ENCODE measurements at regions not wholly inside any gene's neighbourhood (a gene's known extent, or its start where the extent isn't known, plus 50 kb on each side); places are given as distances from the start of the nearest gene placed in this dataset.

GRCh38 chr6:140921366-140922226 is 1211.1 kb upstream of the GJE1 start:
- Mint-ChIP-seq H3K9me3 (no peaks in the 10 kb centered on the region), H3K4me3 (no peak overlapping the region), H3K27me3 (peaks cover 0 to 1% of the 10 kb centered on the region in 2 donors), H3K36me3 (no peaks in the 10 kb centered on the region), H3K27ac (no peak overlapping the region), H3K4me1 (no peaks in the 10 kb centered on the region)
- ChIA-PET CTCF (interaction anchor here in 1 of 2 donors (1.1 kb wide), 1 partner anchor 1552 kb away, joined by 4 read pairs; no protein-coding TSS in a partner anchor), POLR2A (no interaction called here)
- no peaks in the 10 kb centered on the region for H3K4me1 ChIP-seq (ENCODE audit: control insufficient read depth in 1 of 2, extremely low read depth in 1 of 2, insufficient read depth in 2 of 2, low read length in 2 of 2)
- peak in 1 of 4 experiments; percentile 19 for ATAC-seq (replicated peaks in 1 of 4)
- no peaks in the 10 kb centered on the region for H3K27me3 ChIP-seq (replicated peaks in 1 of 2; ENCODE audit: control insufficient read depth in 2 of 2, extremely low read depth in 1 of 2, insufficient read depth in 2 of 2, low read length in 1 of 2)
- no peaks in the 10 kb centered on the region for H3K36me3 ChIP-seq (ENCODE audit: control insufficient read depth in 2 of 2, extremely low read depth in 1 of 2, insufficient read depth in 1 of 2, low read length in 1 of 2)
- H3K27ac ChIP-seq (ENCODE audit: low read length): no peak overlapping the region
- WGBS (ENCODE audit: insufficient coverage): 70% methylated on average over 3 of the region's 4 CpGs
- H3K4me3 ChIP-seq (ENCODE audit: control insufficient read depth in 1 of 2, extremely low read depth in 1 of 2, low read length in 1 of 2): no peak overlapping the region
- peak in 1 of 35 experiments; percentile 2 for DNase-seq
- H3K9me3 ChIP-seq: no peaks in the 10 kb centered on the region

- H3K4me1 ChIP-seq (ENCODE audit: control insufficient read depth in 1 of 2, extremely low read depth in 1 of 2, insufficient read depth in 2 of 2, low read length in 2 of 2): no peaks in the 10 kb centered on the region
- H3K27ac ChIP-seq (ENCODE audit: low read length): no peak overlapping the region
- no peak overlapping the region for H3K4me3 ChIP-seq (ENCODE audit: control insufficient read depth in 1 of 2, extremely low read depth in 1 of 2, low read length in 1 of 2)
- Mint-ChIP-seq H3K27me3 (no peaks in the 10 kb centered on the region), H3K4me3 (no peak overlapping the region), H3K36me3 (no peaks in the 10 kb centered on the region), H3K27ac (no peak overlapping the region), H3K9me3 (no peaks in the 10 kb centered on the region), H3K4me1 (no peaks in the 10 kb centered on the region)
- WGBS (ENCODE audit: insufficient coverage): no CpG with 5 or more reads among the region's 2 CpGs
- no peaks in the 10 kb centered on the region for H3K27me3 ChIP-seq (replicated peaks in 1 of 2; ENCODE audit: control insufficient read depth in 2 of 2, extremely low read depth in 1 of 2, insufficient read depth in 2 of 2, low read length in 1 of 2)
- DNase-seq (no peak), ATAC-seq (replicated peaks in 1 of 4) (no peak)
- H3K36me3 ChIP-seq (ENCODE audit: control insufficient read depth in 2 of 2, extremely low read depth in 1 of 2, insufficient read depth in 1 of 2, low read length in 1 of 2): no peaks in the 10 kb centered on the region
- CTCF ChIA-PET: no interaction called here
- POLR2A ChIA-PET: no interaction called here
- no peaks in the 10 kb centered on the region for H3K9me3 ChIP-seq
Measured at GRCh38 chr6:140917911-140918310, 1214.8 kb upstream of the GJE1 start.

GRCh38 chr6:140915551-140915950 is 1217.2 kb upstream of the GJE1 start:
- H3K9me3 Mint-ChIP-seq: no peaks in the 10 kb centered on the region
- WGBS (ENCODE audit: insufficient coverage): no CpG with 5 or more reads among the region's 3 CpGs

GRCh38 chr6:140915103-140915502 is 1217.6 kb upstream of the GJE1 start:
- ChIA-PET CTCF (no interaction called here), POLR2A (no interaction called here)
- H3K4me1 Mint-ChIP-seq: no peaks in the 10 kb centered on the region
- H3K36me3 ChIP-seq (ENCODE audit: control insufficient read depth in 2 of 2, extremely low read depth in 1 of 2, insufficient read depth in 1 of 2, low read length in 1 of 2): no peaks in the 10 kb centered on the region
- H3K4me3 Mint-ChIP-seq: no peak overlapping the region
- ATAC-seq (replicated peaks in 1 of 4) (no peak), DNase-seq (no peak)
- no peaks in the 10 kb centered on the region for H3K9me3 ChIP-seq
- no peaks in the 10 kb centered on the region for H3K9me3 Mint-ChIP-seq
- WGBS (ENCODE audit: insufficient coverage): no CpG with 5 or more reads among the region's 1 CpG
- no peak overlapping the region for H3K27ac Mint-ChIP-seq
- H3K4me1 ChIP-seq (ENCODE audit: control insufficient read depth in 1 of 2, extremely low read depth in 1 of 2, insufficient read depth in 2 of 2, low read length in 2 of 2): no peaks in the 10 kb centered on the region
- no peaks in the 10 kb centered on the region for H3K27me3 ChIP-seq (replicated peaks in 1 of 2; ENCODE audit: control insufficient read depth in 2 of 2, extremely low read depth in 1 of 2, insufficient read depth in 2 of 2, low read length in 1 of 2)
- H3K27me3 Mint-ChIP-seq: no peaks in the 10 kb centered on the region
- no peaks in the 10 kb centered on the region for H3K36me3 Mint-ChIP-seq
- H3K27ac ChIP-seq (ENCODE audit: low read length): no peak overlapping the region
- no peak overlapping the region for H3K4me3 ChIP-seq (ENCODE audit: control insufficient read depth in 1 of 2, extremely low read depth in 1 of 2, low read length in 1 of 2)

More at GRCh38 chr6:140915551-140915950, 1217.2 kb upstream of the GJE1 start:
- Histone ChIP-seq H3K4me1 (ENCODE audit: control insufficient read depth in 1 of 2, extremely low read depth in 1 of 2, insufficient read depth in 2 of 2, low read length in 2 of 2) (no peaks in the 10 kb centered on the region), H3K9me3 (no peaks in the 10 kb centered on the region), H3K27me3 (replicated peaks in 1 of 2; ENCODE audit: control insufficient read depth in 2 of 2, extremely low read depth in 1 of 2, insufficient read depth in 2 of 2, low read length in 1 of 2) (no peaks in the 10 kb centered on the region), H3K36me3 (ENCODE audit: control insufficient read depth in 2 of 2, extremely low read depth in 1 of 2, insufficient read depth in 1 of 2, low read length in 1 of 2) (no peaks in the 10 kb centered on the region), H3K27ac (ENCODE audit: low read length) (no peak overlapping the region), H3K4me3 (ENCODE audit: control insufficient read depth in 1 of 2, extremely low read depth in 1 of 2, low read length in 1 of 2) (no peak overlapping the region)
- ATAC-seq (replicated peaks in 1 of 4) (no peak), DNase-seq (no peak)
- H3K4me3 Mint-ChIP-seq: no peak overlapping the region
- no peaks in the 10 kb centered on the region for H3K4me1 Mint-ChIP-seq
- no peak overlapping the region for H3K27ac Mint-ChIP-seq
- no peaks in the 10 kb centered on the region for H3K36me3 Mint-ChIP-seq
- POLR2A ChIA-PET: no interaction called here
- CTCF ChIA-PET: no interaction called here
- H3K27me3 Mint-ChIP-seq: no peaks in the 10 kb centered on the region

GRCh38 chr6:140912686-140913085 is 1220.0 kb upstream of the GJE1 start:
- CTCF ChIA-PET: no interaction called here

GRCh38 chr6:140909625-140910024 is 1223.1 kb upstream of the GJE1 start:
- ChIA-PET CTCF (no interaction called here), POLR2A (no interaction called here)
- DNase-seq (no peak), ATAC-seq (replicated peaks in 1 of 4) (no peak)
- no peaks in the 10 kb centered on the region for H3K4me1 Mint-ChIP-seq
- H3K9me3 ChIP-seq: no peaks in the 10 kb centered on the region
- H3K4me3 ChIP-seq (ENCODE audit: control insufficient read depth in 1 of 2, extremely low read depth in 1 of 2, low read length in 1 of 2): no peak overlapping the region
- H3K27me3 ChIP-seq (replicated peaks in 1 of 2; ENCODE audit: control insufficient read depth in 2 of 2, extremely low read depth in 1 of 2, insufficient read depth in 2 of 2, low read length in 1 of 2): peaks cover 0 to 3% of the 10 kb centered on the region in 2 experiments
- no peaks in the 10 kb centered on the region for H3K36me3 ChIP-seq (ENCODE audit: control insufficient read depth in 2 of 2, extremely low read depth in 1 of 2, insufficient read depth in 1 of 2, low read length in 1 of 2)
- WGBS (ENCODE audit: insufficient coverage): no CpG with 5 or more reads among the region's 1 CpG
- H3K4me3 Mint-ChIP-seq: no peak overlapping the region
- no peaks in the 10 kb centered on the region for H3K9me3 Mint-ChIP-seq
- no peaks in the 10 kb centered on the region for H3K27me3 Mint-ChIP-seq
- no peak overlapping the region for H3K27ac Mint-ChIP-seq
- no peak overlapping the region for H3K27ac ChIP-seq (ENCODE audit: low read length)
- H3K36me3 Mint-ChIP-seq: no peaks in the 10 kb centered on the region
- H3K4me1 ChIP-seq (ENCODE audit: control insufficient read depth in 1 of 2, extremely low read depth in 1 of 2, insufficient read depth in 2 of 2, low read length in 2 of 2): no peaks in the 10 kb centered on the region

More at GRCh38 chr6:140912686-140913085, 1220.0 kb upstream of the GJE1 start:
- Mint-ChIP-seq H3K4me3 (no peak overlapping the region), H3K4me1 (no peaks in the 10 kb centered on the region), H3K27me3 (no peaks in the 10 kb centered on the region), H3K36me3 (no peaks in the 10 kb centered on the region), H3K9me3 (no peaks in the 10 kb centered on the region), H3K27ac (no peak overlapping the region)
- no peaks in the 10 kb centered on the region for H3K4me1 ChIP-seq (ENCODE audit: control insufficient read depth in 1 of 2, extremely low read depth in 1 of 2, insufficient read depth in 2 of 2, low read length in 2 of 2)
- POLR2A ChIA-PET: no interaction called here
- DNase-seq (no peak), ATAC-seq (replicated peaks in 1 of 4) (no peak)
- H3K27me3 ChIP-seq (replicated peaks in 1 of 2; ENCODE audit: control insufficient read depth in 2 of 2, extremely low read depth in 1 of 2, insufficient read depth in 2 of 2, low read length in 1 of 2): no peaks in the 10 kb centered on the region
- H3K36me3 ChIP-seq (ENCODE audit: control insufficient read depth in 2 of 2, extremely low read depth in 1 of 2, insufficient read depth in 1 of 2, low read length in 1 of 2): no peaks in the 10 kb centered on the region
- H3K9me3 ChIP-seq: no peaks in the 10 kb centered on the region
- no peak overlapping the region for H3K27ac ChIP-seq (ENCODE audit: low read length)
- WGBS (ENCODE audit: insufficient coverage): 42% methylated on average over 2 of the region's 3 CpGs
- H3K4me3 ChIP-seq (ENCODE audit: control insufficient read depth in 1 of 2, extremely low read depth in 1 of 2, low read length in 1 of 2): no peak overlapping the region

All from T-cell (primary cell).